Stimulated activated CD4-positive, alpha-beta T cell treated with anti-CD3 and anti-CD28 coated beads, Interleukin-4, amount 100 ng/mL, for 1 hour (primary cell): ENCODE measurements at regions not wholly inside any gene's neighbourhood (a gene's known extent, or its start where the extent isn't known, plus 50 kb on each side); places are given as distances from the start of the nearest gene placed in this dataset.

ENCODE experiments used
- DNase-seq: peaks from one replicate; pipeline ENCODE4 v3.0.0-alpha.2; 2020

GRCh38 chr16:79876332-79876730 lies 275.8 kb upstream of the MAF start:
- DNase-seq, result no peak

- no peak for DNase-seq
These were observed 273.9 kb upstream of the MAF start for GRCh38 chr16:79874391-79874790.

- no peak for DNase-seq
These were observed 273.3 kb upstream of the MAF start for GRCh38 chr16:79873825-79874224.

- no peak for DNase-seq
These were observed 271.4 kb upstream of the MAF start for GRCh38 chr16:79871906-79872305.

- no peak for DNase-seq
These were observed 269.7 kb upstream of the MAF start for GRCh38 chr16:79870016-79870886.

GRCh38 chr16:79869304-79870015 lies 268.9 kb upstream of the MAF start:
- no peak for DNase-seq

GRCh38 chr16:79868841-79869240 lies 268.3 kb upstream of the MAF start:
- DNase-seq, result no peak

- no peak for DNase-seq
These were observed 267.0 kb upstream of the MAF start for GRCh38 chr16:79867425-79867997.

GRCh38 chr16:79865918-79866317 lies 265.4 kb upstream of the MAF start:
- no peak for DNase-seq

GRCh38 chr16:79864781-79865391 lies 264.3 kb upstream of the MAF start:
- no peak for DNase-seq

- DNase-seq, result no peak
These were observed 263.7 kb upstream of the MAF start for GRCh38 chr16:79864032-79864780.

GRCh38 chr16:79863128-79864031 lies 262.8 kb upstream of the MAF start:
- DNase-seq, result no peak

GRCh38 chr16:79862601-79863000 lies 262.1 kb upstream of the MAF start:
- DNase-seq, result no peak

GRCh38 chr16:79856581-79856980 lies 256.0 kb upstream of the MAF start:
- no peak for DNase-seq

- no peak for DNase-seq
These were observed 249.8 kb upstream of the MAF start for GRCh38 chr16:79850348-79850747.

GRCh38 chr16:79849119-79849518 lies 248.6 kb upstream of the MAF start:
- DNase-seq, result no peak

- DNase-seq, result no peak
These were observed 248.2 kb upstream of the MAF start for GRCh38 chr16:79848719-79849118.

GRCh38 chr16:79847569-79847968 lies 247.0 kb upstream of the MAF start:
- DNase-seq, result no peak

GRCh38 chr16:79847101-79847500 lies 246.6 kb upstream of the MAF start:
- DNase-seq, result no peak

- no peak for DNase-seq
These were observed 245.2 kb upstream of the MAF start for GRCh38 chr16:79845734-79846135.

GRCh38 chr16:79845033-79845733 lies 244.6 kb upstream of the MAF start:
- DNase-seq, result no peak
